Spleen (tissue), 11 donors: ENCODE measurements at regions not wholly inside any gene's neighbourhood (a gene's known extent, or its start where the extent isn't known, plus 50 kb on each side); places are given as distances from the start of the nearest gene placed in this dataset.

Source experiments
- DNase-seq: peaks from one replicate; pipeline ENCODE4 v3.0.0-alpha.2; 2020
- H3K27ac ChIP-seq, 8 donors: fragments of 200-600 bp; sonication (generic) in 7 of 8; 1 replicate in 4 of 8; 2 replicates in 4 of 8; pipeline versions ENCODE4 v1.5.0 to v1.8.0; 2016 to 2021; ENCODE audit warnings: inconsistent platforms in 4 of 8, mild to moderate bottlenecking in 4 of 8, moderate library complexity in 1 of 8
- H3K27me3 ChIP-seq, 7 donors: fragments of 200-600 bp; sonication (generic) in 6 of 7; replicated peaks in 1 of 7; 1 replicate in 4 of 7; 2 replicates in 3 of 7; pipeline versions ENCODE4 v1.5.0 to v1.8.0; 2016 to 2021; ENCODE audit warnings: inconsistent platforms in 3 of 7, mild to moderate bottlenecking in 1 of 7
- H3K36me3 ChIP-seq, 6 donors: fragments of 200-600 bp; sonication (generic) in 5 of 6; 1 replicate in 4 of 6; 2 replicates in 2 of 6; pipeline versions ENCODE4 v1.5.0 to v1.8.0; 2016 to 2021; ENCODE audit warnings: inconsistent platforms in 2 of 6
- H3K4me1 ChIP-seq, 6 donors: fragments of 200-600 bp; sonication (generic) in 5 of 6; 1 replicate in 3 of 6; 2 replicates in 3 of 6; pipeline versions ENCODE4 v1.5.0 to v1.8.0; 2016 to 2021; ENCODE audit warnings: inconsistent platforms in 3 of 6
- H3K4me3 ChIP-seq, 8 donors: fragments of 200-600 bp; sonication (generic) in 7 of 8; 1 replicate in 4 of 8; 2 replicates in 4 of 8; pipeline versions ENCODE4 v1.5.0 to v1.8.0; 2016 to 2021; ENCODE audit warnings: inconsistent platforms in 4 of 8, mild to moderate bottlenecking in 4 of 8, moderate library complexity in 2 of 8
- H3K9me3 ChIP-seq, 8 donors: fragments of 200-600 bp; sonication (generic) in 7 of 8; 1 replicate in 4 of 8; 2 replicates in 4 of 8; pipeline versions ENCODE4 v1.5.0 to v1.8.0; 2016 to 2021; ENCODE audit warnings: inconsistent platforms in 4 of 8
- POLR2A ChIP-seq, 3 donors: fragments of 450-650 bp; IDR thresholded peaks; one replicate each; pipeline ENCODE4 v1.5.1; 2017; ENCODE audit warnings: antibody characterized with exemption in 3 of 3, mild to moderate bottlenecking in 1 of 3
- POLR2AphosphoS5 ChIP-seq, 3 donors: sonication (generic); formaldehyde crosslinking; IDR thresholded peaks; one replicate each; pipeline ENCODE4 v1.5.1; 2017; ENCODE audit warnings: antibody characterized with exemption in 3 of 3
- WGBS, 5 donors: extraction: QIAGEN DNeasy Blood & Tissue Kit in 3 of 5; methylation state at CpG; one replicate each; pipeline versions ENCODE4 v1.1.5 to v1.1.7; 2013 to 2018; 5-methylcytosine and 5-hydroxymethylcytosine counted together
- intact Hi-C: fragments of 100-400 bp; cut with DNase I; formaldehyde crosslinking; loops from one replicate; pipeline ENCODE4 v1.15.0; 2023; ENCODE audit warnings: low total_unique reads
- TF ChIP-seq, protein P1 (sequence below), 11 experiments: fragments of 200-600 bp in 7 of 11; fragments of 450-650 bp in 4 of 11; sonication (generic) in 4 of 11; IDR thresholded peaks in 8 of 11; conservative IDR thresholded peaks in 3 of 11; 1 replicate in 7 of 11; 2 replicates in 4 of 11; pipeline versions ENCODE4 v1.4.0 to v1.8.0; 2016 to 2021; ENCODE audit warnings: antibody characterized with exemption in 11 of 11, inconsistent platforms in 4 of 11, mild to moderate bottlenecking in 1 of 11
- donor health status: healthy with polysubstance abuse.
- donor health status: DM: no; HTN: no; CAD: no; lungs with moderate emphysema.
- donor health status: DM: no; HTN: no; CAD: no.
- donor health status: Bipolar disorder and iron deficiency.
- donor health status: healthy.
- donor health status: DM: no; HTN: no; CAD: no.
- donor health status: DM: yes; HTN: yes; CAD: no.

DNA sequence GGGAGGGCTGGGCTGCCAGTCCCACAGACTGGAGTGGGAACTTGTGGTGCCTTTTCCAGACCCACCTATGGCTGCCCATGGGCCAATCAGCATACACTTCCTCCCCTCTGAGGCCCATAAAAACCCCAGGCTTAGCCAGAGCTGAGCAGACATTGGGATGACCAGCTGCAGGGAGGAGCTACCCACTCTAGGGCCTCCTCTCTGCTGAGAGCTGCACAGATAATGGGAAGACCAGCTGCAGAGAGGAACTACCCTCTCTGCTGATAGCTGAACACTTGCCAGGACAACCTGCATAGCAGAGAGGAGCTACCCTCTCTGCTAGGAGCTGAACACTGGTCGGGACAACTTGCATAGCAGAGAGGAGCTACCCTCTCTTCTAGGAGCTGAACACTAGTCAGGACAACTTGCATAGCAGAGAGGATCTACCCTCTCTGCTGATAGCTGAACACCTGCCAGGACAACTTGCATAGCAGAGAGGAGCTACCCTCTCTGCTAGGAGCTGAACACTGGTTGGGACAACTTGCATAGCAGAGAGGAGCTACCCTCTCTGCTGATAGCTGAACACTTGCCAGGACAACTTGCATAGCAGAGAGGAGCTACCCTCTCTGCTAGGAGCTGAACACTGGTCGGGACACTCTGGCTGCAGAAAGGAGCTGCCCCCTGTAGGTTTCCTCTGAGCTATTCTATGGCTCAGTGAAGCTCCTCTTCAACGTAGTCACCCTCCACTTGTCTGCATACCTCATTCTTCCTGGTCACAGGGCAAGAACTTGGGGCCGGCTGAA is 88.3 kb upstream of the CACUL1 start:
- TF ChIP-seq POLR2A (IDR thresholded peaks at IDR 0.05) = no peak
- no peak for TF ChIP-seq POLR2AphosphoS5 (IDR thresholded peaks at IDR 0.05)
- TF ChIP-seq, protein P1, sequence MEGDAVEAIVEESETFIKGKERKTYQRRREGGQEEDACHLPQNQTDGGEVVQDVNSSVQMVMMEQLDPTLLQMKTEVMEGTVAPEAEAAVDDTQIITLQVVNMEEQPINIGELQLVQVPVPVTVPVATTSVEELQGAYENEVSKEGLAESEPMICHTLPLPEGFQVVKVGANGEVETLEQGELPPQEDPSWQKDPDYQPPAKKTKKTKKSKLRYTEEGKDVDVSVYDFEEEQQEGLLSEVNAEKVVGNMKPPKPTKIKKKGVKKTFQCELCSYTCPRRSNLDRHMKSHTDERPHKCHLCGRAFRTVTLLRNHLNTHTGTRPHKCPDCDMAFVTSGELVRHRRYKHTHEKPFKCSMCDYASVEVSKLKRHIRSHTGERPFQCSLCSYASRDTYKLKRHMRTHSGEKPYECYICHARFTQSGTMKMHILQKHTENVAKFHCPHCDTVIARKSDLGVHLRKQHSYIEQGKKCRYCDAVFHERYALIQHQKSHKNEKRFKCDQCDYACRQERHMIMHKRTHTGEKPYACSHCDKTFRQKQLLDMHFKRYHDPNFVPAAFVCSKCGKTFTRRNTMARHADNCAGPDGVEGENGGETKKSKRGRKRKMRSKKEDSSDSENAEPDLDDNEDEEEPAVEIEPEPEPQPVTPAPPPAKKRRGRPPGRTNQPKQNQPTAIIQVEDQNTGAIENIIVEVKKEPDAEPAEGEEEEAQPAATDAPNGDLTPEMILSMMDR (IDR thresholded peaks at IDR 0.05 in 8 of 11, conservative IDR thresholded peaks at IDR 0.05 in 3 of 11) = no peak
- Histone ChIP-seq H3K36me3 (no peaks in the 10 kb centered on the region), H3K27me3 (peaks cover 0 to 11% (median 0%) of the 10 kb centered on the region in 7 donors), H3K4me1 (peaks cover 0 to 8% (median 0%) of the 10 kb centered on the region in 6 donors), H3K27ac (no peak overlapping the region), H3K4me3 (no peak overlapping the region), H3K9me3 (no peaks in the 10 kb centered on the region)
- intact Hi-C loops = no loop called here
- WGBS, 5 donors = 44 to 83% (median 69%) methylated on average over 3 to 4 of the region's 4 CpGs
- DNase-seq = no peak

GRCh38 chr10:118843647-118844265 is 89.0 kb upstream of the CACUL1 start:
- no peaks in the 10 kb centered on the region for H3K9me3 ChIP-seq
- intact Hi-C loops = no loop called here
- H3K4me3 ChIP-seq = no peak overlapping the region
- no peak for TF ChIP-seq POLR2A (IDR thresholded peaks at IDR 0.05)
- TF ChIP-seq POLR2AphosphoS5 (IDR thresholded peaks at IDR 0.05) = no peak
- TF ChIP-seq, protein P1 (IDR thresholded peaks at IDR 0.05 in 8 of 11, conservative IDR thresholded peaks at IDR 0.05 in 3 of 11) = no peak
- H3K27me3 ChIP-seq = peaks cover 0 to 11% (median 0%) of the 10 kb centered on the region in 7 donors
- no peak overlapping the region for H3K27ac ChIP-seq
- DNase-seq = no peak
- H3K36me3 ChIP-seq = no peaks in the 10 kb centered on the region
- H3K4me1 ChIP-seq = peaks cover 0 to 8% (median 0%) of the 10 kb centered on the region in 6 donors
- WGBS, 5 donors = 78 to 98% (median 91%) methylated on average over 7 of the region's 7 CpGs

GRCh38 chr10:118844731-118845521 is 90.2 kb upstream of the CACUL1 start:
- Histone ChIP-seq H3K9me3 (no peaks in the 10 kb centered on the region), H3K27me3 (peaks cover 0 to 11% (median 0%) of the 10 kb centered on the region in 7 donors), H3K27ac (no peak overlapping the region), H3K4me3 (no peak overlapping the region), H3K36me3 (no peaks in the 10 kb centered on the region), H3K4me1 (peaks cover 0 to 8% (median 0%) of the 10 kb centered on the region in 6 donors)
- intact Hi-C loops = no loop called here
- TF ChIP-seq POLR2AphosphoS5 (IDR thresholded peaks at IDR 0.05) (no peak), POLR2A (IDR thresholded peaks at IDR 0.05) (no peak)
- TF ChIP-seq, protein P1 (IDR thresholded peaks at IDR 0.05 in 8 of 11, conservative IDR thresholded peaks at IDR 0.05 in 3 of 11) = no peak
- WGBS, 5 donors = 71 to 81% (median 73%) methylated on average over 6 of the region's 6 CpGs
- DNase-seq = no peak
